Common myeloid progenitor, CD34-positive (primary cell): ENCODE measurements at regions not wholly inside any gene's neighbourhood (a gene's known extent, or its start where the extent isn't known, plus 50 kb on each side); places are given as distances from the start of the nearest gene placed in this dataset.
"Not testable (repeated sequence)": the region's sequence is repeated elsewhere in the genome, so short reads cannot be mapped to it uniquely, and the experiment has no call there.

ENCODE experiments used
- CTCF ChIA-PET: fragments of 350-600 bp; sonication (Branson Sonifier 250); formaldehyde crosslinking; loops from one replicate; lab custom pipeline; 2021; ENCODE audit warnings: antibody characterized with exemption; lab: Charles Lee
- POLR2A ChIA-PET: fragments of 350-600 bp; sonication (Branson Sonifier 250); formaldehyde crosslinking; loops from one replicate; lab custom pipeline; 2021; ENCODE audit warnings: antibody characterized with exemption; lab: Charles Lee
- DNase-seq, 3 donors: peaks; one replicate each; pipeline versions ENCODE4 v3.0.0 to v3.0.0-alpha.2; 2013
- H3K27ac ChIP-seq, 2 experiments: 1 replicate in 1 of 2; 2 replicates in 1 of 2; pipeline ENCODE4 v1.7.0; 2013; ENCODE audit warnings: inconsistent platforms in 2 of 2, low read length in 2 of 2, mild to moderate bottlenecking in 2 of 2, low read depth in 1 of 2, moderate library complexity in 1 of 2; ENCODE audit not compliant: severe bottlenecking in 2 of 2, insufficient read depth in 1 of 2, poor library complexity in 1 of 2
- H3K27me3 ChIP-seq, 5 experiments: replicated peaks in 2 of 5; 1 replicate in 3 of 5; 2 replicates in 2 of 5; pipeline versions ENCODE4 v1.6.1 to v1.7.0; 2013; ENCODE audit warnings: low read length in 4 of 5, mild to moderate bottlenecking in 2 of 5, moderate library complexity in 2 of 5, inconsistent platforms in 1 of 5; ENCODE audit not compliant: insufficient read depth in 5 of 5, control insufficient read depth in 4 of 5
- H3K36me3 ChIP-seq, 4 experiments: 1 replicate in 2 of 4; 2 replicates in 2 of 4; pipeline versions ENCODE4 v1.6.1 to v1.7.0; 2013; ENCODE audit warnings: low read length in 3 of 4, control low read depth in 1 of 4, mild to moderate bottlenecking in 1 of 4; ENCODE audit not compliant: control insufficient read depth in 4 of 4, insufficient read depth in 4 of 4
- H3K4me1 ChIP-seq, 4 experiments: 1 replicate in 3 of 4; 2 replicates in 1 of 4; pipeline versions ENCODE4 v1.6.1 to v1.7.1; 2013; ENCODE audit warnings: low read length in 3 of 4, mild to moderate bottlenecking in 3 of 4, control low read depth in 1 of 4, inconsistent platforms in 1 of 4, moderate library complexity in 1 of 4; ENCODE audit not compliant: control insufficient read depth in 4 of 4, insufficient read depth in 4 of 4; ENCODE audit errors: control extremely low read depth in 1 of 4
- H3K4me3 ChIP-seq, 7 experiments: 1 replicate in 4 of 7; 2 replicates in 3 of 7; pipeline versions ENCODE4 v1.5.1 to v1.7.0; 2013; ENCODE audit warnings: mild to moderate bottlenecking in 7 of 7, low read length in 6 of 7, moderate library complexity in 6 of 7, inconsistent platforms in 2 of 7, low read depth in 2 of 7, control low read depth in 1 of 7; ENCODE audit not compliant: insufficient read depth in 4 of 7, control insufficient read depth in 1 of 7; ENCODE audit errors: extremely low read depth in 1 of 7
- H3K9me3 ChIP-seq, 5 experiments: 1 replicate in 4 of 5; 2 replicates in 1 of 5; pipeline versions ENCODE4 v1.6.1 to v1.7.1; 2013; ENCODE audit warnings: low read length in 4 of 5, mild to moderate bottlenecking in 2 of 5, inconsistent platforms in 1 of 5, low read depth in 1 of 5, moderate library complexity in 1 of 5; ENCODE audit not compliant: control insufficient read depth in 4 of 5, insufficient read depth in 2 of 5; ENCODE audit errors: control extremely low read depth in 1 of 5
- WGBS: methylation state at CpG from one replicate; pipeline ENCODE4 v1.1.5; 2013; ENCODE audit not compliant: insufficient coverage; 5-methylcytosine and 5-hydroxymethylcytosine counted together

GRCh38 chr2:84168552-84168951 is 290.5 kb downstream of the SUCLG1 start:
- CTCF ChIA-PET, POLR2A ChIA-PET, H3K36me3 ChIP-seq, H3K27me3 ChIP-seq, H3K9me3 ChIP-seq, H3K4me1 ChIP-seq, H3K27ac ChIP-seq, DNase-seq, H3K4me3 ChIP-seq: not testable (repeated sequence)
- WGBS: 100% methylated on average over 1 of the region's 1 CpG

GRCh38 chr2:84165256-84165655 is 293.8 kb downstream of the SUCLG1 start:
- DNase-seq: no peak
- WGBS: no CpG with 5 or more reads among the region's 2 CpGs
- H3K9me3 ChIP-seq: no peaks in the 10 kb centered on the region
- H3K27me3 ChIP-seq: peaks cover 0 to 2% (median 0%) of the 10 kb centered on the region in 5 experiments
- no peaks in the 10 kb centered on the region for H3K36me3 ChIP-seq
- no peak overlapping the region for H3K27ac ChIP-seq
- no peaks in the 10 kb centered on the region for H3K4me1 ChIP-seq
- POLR2A ChIA-PET: no interaction called here
- no peak overlapping the region for H3K4me3 ChIP-seq
- CTCF ChIA-PET: no interaction called here

GRCh38 chr2:84160453-84160852 is 298.6 kb downstream of the SUCLG1 start:
- Histone ChIP-seq H3K4me1 (no peaks in the 10 kb centered on the region), H3K27me3 (peaks cover 0 to 2% (median 0%) of the 10 kb centered on the region in 5 experiments), H3K9me3 (no peaks in the 10 kb centered on the region), H3K27ac (no peak overlapping the region), H3K4me3 (no peak overlapping the region), H3K36me3 (no peaks in the 10 kb centered on the region)
- DNase-seq: no peak
- CTCF ChIA-PET: no interaction called here
- 100% methylated on average over 1 of the region's 1 CpG for WGBS
- POLR2A ChIA-PET: no interaction called here

GRCh38 chr2:84158605-84159004 is 300.5 kb downstream of the SUCLG1 start:
- Histone ChIP-seq H3K9me3 (no peaks in the 10 kb centered on the region), H3K27ac (no peak overlapping the region), H3K36me3 (no peaks in the 10 kb centered on the region), H3K27me3 (peaks cover 0 to 2% (median 0%) of the 10 kb centered on the region in 5 experiments), H3K4me3 (no peak overlapping the region), H3K4me1 (no peaks in the 10 kb centered on the region)
- ChIA-PET CTCF (no interaction called here), POLR2A (no interaction called here)
- WGBS: no CpG with 5 or more reads among the region's 2 CpGs
- DNase-seq: no peak

DNA sequence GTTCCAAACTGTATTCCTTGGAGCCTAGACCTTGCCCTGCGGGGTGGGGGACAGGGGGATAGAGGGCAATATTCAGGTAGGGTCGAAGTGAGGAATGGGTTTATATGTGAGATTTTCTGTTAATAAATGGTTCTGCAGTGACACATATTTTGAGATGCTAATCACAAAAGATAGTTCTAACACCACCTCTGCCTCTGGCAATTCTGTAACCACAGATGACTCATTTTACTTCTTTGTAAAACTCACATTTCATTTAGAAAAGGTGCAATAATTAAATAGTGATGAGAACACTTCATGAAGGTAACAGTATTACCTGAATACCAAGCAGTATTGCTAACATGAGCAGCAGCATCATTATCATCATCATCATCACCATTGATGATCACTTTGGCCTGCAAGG is 306.6 kb downstream of the SUCLG1 start:
- no peak overlapping the region for H3K27ac ChIP-seq
- H3K4me3 ChIP-seq: no peak overlapping the region
- WGBS: 100% methylated on average over 1 of the region's 2 CpGs
- H3K36me3 ChIP-seq: no peaks in the 10 kb centered on the region
- CTCF ChIA-PET: no interaction called here
- POLR2A ChIA-PET: no interaction called here
- H3K27me3 ChIP-seq: peaks cover 0 to 2% (median 0%) of the 10 kb centered on the region in 5 experiments
- H3K4me1 ChIP-seq: no peaks in the 10 kb centered on the region
- no peaks in the 10 kb centered on the region for H3K9me3 ChIP-seq
- no peak for DNase-seq

DNA sequence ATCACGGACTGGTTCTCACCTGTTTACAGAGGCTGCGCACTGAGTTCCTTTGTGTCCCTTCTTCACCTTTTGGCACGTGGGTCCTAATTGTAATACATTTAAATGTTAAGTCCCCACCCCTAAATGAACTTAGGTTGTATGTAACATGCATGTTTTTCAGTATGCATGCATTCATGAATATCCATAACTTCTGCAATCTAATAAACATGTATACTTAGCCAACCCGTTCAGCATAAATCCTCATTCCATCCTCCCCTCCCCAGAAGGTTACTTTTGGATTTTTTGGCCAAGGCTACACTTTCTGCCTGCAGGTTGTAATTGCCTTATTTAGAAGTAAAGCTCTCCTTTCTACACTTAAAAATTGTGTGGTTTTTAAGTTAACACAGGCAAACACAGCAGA is 314.7 kb downstream of the SUCLG1 start:
- Histone ChIP-seq H3K9me3 (no peaks in the 10 kb centered on the region), H3K4me3 (no peak overlapping the region), H3K27ac (no peak overlapping the region), H3K4me1 (no peaks in the 10 kb centered on the region), H3K36me3 (no peaks in the 10 kb centered on the region), H3K27me3 (peaks cover 0 to 2% (median 0%) of the 10 kb centered on the region in 5 experiments)
- WGBS: 93% methylated on average over 2 of the region's 4 CpGs
- no peak for DNase-seq
- POLR2A ChIA-PET: no interaction called here
- CTCF ChIA-PET: no interaction called here

- no peaks in the 10 kb centered on the region for H3K36me3 ChIP-seq
- H3K4me1 ChIP-seq: peaks cover 0 to 6% (median 0%) of the 10 kb centered on the region in 4 experiments
- H3K9me3 ChIP-seq: no peaks in the 10 kb centered on the region
- ChIA-PET CTCF (no interaction called here), POLR2A (no interaction called here)
- no peak for DNase-seq
- no peak overlapping the region for H3K4me3 ChIP-seq
- H3K27ac ChIP-seq: no peak overlapping the region
- WGBS: 94% methylated on average over 3 of the region's 3 CpGs
- no peaks in the 10 kb centered on the region for H3K27me3 ChIP-seq
Measured at GRCh38 chr2:84137034-84137433, 322.0 kb downstream of the SUCLG1 start.
